ENCODE measurements at regions not wholly inside any gene's neighbourhood (a gene's known extent, or its start where the extent isn't known, plus 50 kb on each side); places are given as distances from the start of the nearest gene placed in this dataset.
"Not testable (repeated sequence)": the region's sequence is repeated elsewhere in the genome, so short reads cannot be mapped to it uniquely, and the experiment has no call there.

- Mint-ChIP-seq H3K36me3 (ENCODE audit: low read depth, unreplicated experiment) (peaks cover 3% of the 10 kb centered on the region), H3K27ac (ENCODE audit: unreplicated experiment) (no peak overlapping the region), H3K4me3 (ENCODE audit: unreplicated experiment) (no peak overlapping the region), H3K9me3 (ENCODE audit: unreplicated experiment) (no peaks in the 10 kb centered on the region), H3K4me1 (ENCODE audit: unreplicated experiment) (peaks cover 39% of the 10 kb centered on the region), H3K27me3 (ENCODE audit: unreplicated experiment) (peaks cover 3% of the 10 kb centered on the region)
- no peak for TF ChIP-seq CTCF (IDR thresholded peaks at IDR 0.05; ENCODE audit: unreplicated experiment)
- no peak for DNase-seq (ENCODE audit: low spot score)
Observed at GRCh38 chr3:194870394-194871110, 184.9 kb downstream of the FAM43A start.

GRCh38 chr3:194871143-194871863, 185.6 kb downstream of the FAM43A start:
- Mint-ChIP-seq H3K4me1 (ENCODE audit: unreplicated experiment) (peaks cover 32% of the 10 kb centered on the region), H3K36me3 (ENCODE audit: low read depth, unreplicated experiment) (peaks cover 3% of the 10 kb centered on the region), H3K27me3 (ENCODE audit: unreplicated experiment) (peaks cover 3% of the 10 kb centered on the region), H3K9me3 (ENCODE audit: unreplicated experiment) (no peaks in the 10 kb centered on the region), H3K4me3 (ENCODE audit: unreplicated experiment) (no peak overlapping the region), H3K27ac (ENCODE audit: unreplicated experiment) (no peak overlapping the region)
- peak; percentile 16 for DNase-seq (ENCODE audit: low spot score)
- TF ChIP-seq CTCF (IDR thresholded peaks at IDR 0.05; ENCODE audit: unreplicated experiment) = no peak

- H3K4me1 Mint-ChIP-seq (ENCODE audit: unreplicated experiment) = peaks cover 28% of the 10 kb centered on the region
- H3K36me3 Mint-ChIP-seq (ENCODE audit: low read depth, unreplicated experiment) = peaks cover 3% of the 10 kb centered on the region
- H3K9me3 Mint-ChIP-seq (ENCODE audit: unreplicated experiment) = no peaks in the 10 kb centered on the region
- no peak for DNase-seq (ENCODE audit: low spot score)
- peaks cover 3% of the 10 kb centered on the region for H3K27me3 Mint-ChIP-seq (ENCODE audit: unreplicated experiment)
- peak overlapping the region; percentile 22 for H3K27ac Mint-ChIP-seq (ENCODE audit: unreplicated experiment)
- no peak overlapping the region for H3K4me3 Mint-ChIP-seq (ENCODE audit: unreplicated experiment)
- TF ChIP-seq CTCF (IDR thresholded peaks at IDR 0.05; ENCODE audit: unreplicated experiment) = no peak
Observed at GRCh38 chr3:194871864-194872668, 186.4 kb downstream of the FAM43A start.

- DNase-seq (ENCODE audit: low spot score) = no peak
- peaks cover 3% of the 10 kb centered on the region for H3K27me3 Mint-ChIP-seq (ENCODE audit: unreplicated experiment)
- no peak for TF ChIP-seq CTCF (IDR thresholded peaks at IDR 0.05; ENCODE audit: unreplicated experiment)
- H3K4me3 Mint-ChIP-seq (ENCODE audit: unreplicated experiment) = no peak overlapping the region
- H3K9me3 Mint-ChIP-seq (ENCODE audit: unreplicated experiment) = no peaks in the 10 kb centered on the region
- peaks cover 23% of the 10 kb centered on the region for H3K4me1 Mint-ChIP-seq (ENCODE audit: unreplicated experiment)
- H3K27ac Mint-ChIP-seq (ENCODE audit: unreplicated experiment) = no peak overlapping the region
- peaks cover 3% of the 10 kb centered on the region for H3K36me3 Mint-ChIP-seq (ENCODE audit: low read depth, unreplicated experiment)
Observed at GRCh38 chr3:194872669-194872977, 186.9 kb downstream of the FAM43A start.

- H3K9me3 Mint-ChIP-seq (ENCODE audit: unreplicated experiment); H3K4me3 Mint-ChIP-seq (ENCODE audit: unreplicated experiment); H3K27me3 Mint-ChIP-seq (ENCODE audit: unreplicated experiment); H3K36me3 Mint-ChIP-seq (ENCODE audit: low read depth, unreplicated experiment); H3K27ac Mint-ChIP-seq (ENCODE audit: unreplicated experiment); DNase-seq (ENCODE audit: low spot score): not testable (repeated sequence)
- peaks cover 18% of the 10 kb centered on the region for H3K4me1 Mint-ChIP-seq (ENCODE audit: unreplicated experiment)
Observed at GRCh38 chr3:194873474-194873873, 187.8 kb downstream of the FAM43A start.

Measured in endothelial cell (in vitro differentiated cells).